OCI-LY3 (cell line): ENCODE measurements at regions not wholly inside any gene's neighbourhood (a gene's known extent, or its start where the extent isn't known, plus 50 kb on each side); places are given as distances from the start of the nearest gene placed in this dataset.

Experiments used
- EZH2phosphoT487 ChIP-seq: fragments of 200-600 bp; shearing (Covaris generic); IDR thresholded peaks from 2 replicates; pipeline ENCODE4 v1.6.1; 2018; ENCODE audit warnings: antibody characterized with exemption, mixed run types, low read depth
- TF ChIP-seq, protein P1 (sequence below): fragments of 200-600, 300-600 bp; sonication (generic); IDR thresholded peaks from 2 replicates; pipeline ENCODE4 v1.5.1; 2014; ENCODE audit warnings: antibody characterized with exemption, low read length, low read depth

DNA sequence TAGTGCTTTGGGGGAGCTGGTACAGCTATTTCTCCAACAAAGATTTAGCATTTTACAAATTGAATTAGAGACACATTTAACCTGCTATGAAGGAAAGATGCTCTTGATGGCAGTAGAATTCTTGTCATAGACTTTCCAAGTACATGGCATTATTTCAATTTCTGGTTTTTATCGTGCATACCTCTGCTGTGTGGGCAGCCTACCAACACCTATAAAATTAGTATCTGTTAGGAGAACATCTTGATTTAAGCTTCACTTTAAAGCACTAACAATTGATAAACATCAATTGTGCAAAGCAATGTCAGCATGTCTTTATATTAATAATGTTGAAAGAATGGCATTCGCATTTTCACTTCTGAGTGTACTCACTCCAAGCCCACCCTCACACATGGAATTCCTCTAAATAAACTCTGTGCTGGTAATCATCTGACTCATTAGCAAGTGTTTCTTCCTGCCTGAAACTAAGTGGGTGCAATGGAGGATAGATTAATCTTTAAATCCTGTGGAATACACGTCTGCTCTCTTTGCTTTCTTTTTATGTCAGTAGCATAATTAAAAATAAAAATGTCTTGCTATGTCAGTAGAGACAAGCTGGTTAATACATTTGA, 279.8 kb upstream of the MAGEB18 start:
- TF ChIP-seq, protein P1, sequence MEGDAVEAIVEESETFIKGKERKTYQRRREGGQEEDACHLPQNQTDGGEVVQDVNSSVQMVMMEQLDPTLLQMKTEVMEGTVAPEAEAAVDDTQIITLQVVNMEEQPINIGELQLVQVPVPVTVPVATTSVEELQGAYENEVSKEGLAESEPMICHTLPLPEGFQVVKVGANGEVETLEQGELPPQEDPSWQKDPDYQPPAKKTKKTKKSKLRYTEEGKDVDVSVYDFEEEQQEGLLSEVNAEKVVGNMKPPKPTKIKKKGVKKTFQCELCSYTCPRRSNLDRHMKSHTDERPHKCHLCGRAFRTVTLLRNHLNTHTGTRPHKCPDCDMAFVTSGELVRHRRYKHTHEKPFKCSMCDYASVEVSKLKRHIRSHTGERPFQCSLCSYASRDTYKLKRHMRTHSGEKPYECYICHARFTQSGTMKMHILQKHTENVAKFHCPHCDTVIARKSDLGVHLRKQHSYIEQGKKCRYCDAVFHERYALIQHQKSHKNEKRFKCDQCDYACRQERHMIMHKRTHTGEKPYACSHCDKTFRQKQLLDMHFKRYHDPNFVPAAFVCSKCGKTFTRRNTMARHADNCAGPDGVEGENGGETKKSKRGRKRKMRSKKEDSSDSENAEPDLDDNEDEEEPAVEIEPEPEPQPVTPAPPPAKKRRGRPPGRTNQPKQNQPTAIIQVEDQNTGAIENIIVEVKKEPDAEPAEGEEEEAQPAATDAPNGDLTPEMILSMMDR = no peak
- TF ChIP-seq EZH2phosphoT487 = no peak
